ENCODE measurements at regions not wholly inside any gene's neighbourhood (a gene's known extent, or its start where the extent isn't known, plus 50 kb on each side); places are given as distances from the start of the nearest gene placed in this dataset.

DNA sequence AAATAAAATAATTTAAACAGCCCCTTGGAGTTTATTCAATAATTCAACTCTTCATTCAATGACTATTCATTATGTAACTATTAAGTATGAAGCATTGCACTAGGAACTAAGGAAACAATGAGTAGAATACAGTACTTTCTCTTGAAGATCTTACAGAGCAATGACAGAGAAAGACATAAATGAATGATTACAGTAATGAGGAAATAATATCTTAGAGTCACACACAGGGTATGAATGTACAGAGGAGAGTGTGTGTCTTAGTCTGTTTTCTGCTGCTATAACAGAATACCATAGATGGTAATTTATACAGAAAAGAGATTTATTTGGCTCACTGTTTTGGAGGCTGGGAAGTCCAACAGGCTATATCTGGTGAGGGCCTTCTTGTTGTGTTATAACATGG, 120.5 kb upstream of the NRBF2 start:
- Histone ChIP-seq H3K27me3 (ENCODE audit: control insufficient read depth in 2 of 2, insufficient read depth in 2 of 2, low read length in 2 of 2) (no peaks in the 10 kb centered on the region), H2AFZ (ENCODE audit: low read depth, low read length) (no peak overlapping the region), H3K79me2 (ENCODE audit: control insufficient read depth, insufficient read depth, low read length) (no peaks in the 10 kb centered on the region), H3K4me2 (ENCODE audit: insufficient read depth, low read length) (no peak overlapping the region), H4K20me1 (replicated peaks; ENCODE audit: control insufficient read depth, extremely low read depth, insufficient read depth, low read length) (no peaks in the 10 kb centered on the region), H3K9me3 (replicated peaks; ENCODE audit: control insufficient read depth, insufficient read depth, low read length) (no peaks in the 10 kb centered on the region), H3K9me1 (replicated peaks; ENCODE audit: control insufficient read depth, extremely low read depth, insufficient read depth, low read length) (no peaks in the 10 kb centered on the region), H3K36me3 (ENCODE audit: control insufficient read depth in 2 of 2, extremely low read depth in 1 of 2, insufficient read depth in 2 of 2, low read length in 2 of 2) (no peaks in the 10 kb centered on the region), H3K27ac (ENCODE audit: insufficient read depth, low read depth, low read length) (no peak overlapping the region), H3K9ac (replicated peaks; ENCODE audit: extremely low read depth, insufficient read depth, low read length) (no peak overlapping the region), H3K4me3 (replicated peaks in 1 of 3; ENCODE audit: insufficient read depth in 1 of 3, low read depth in 1 of 3, low read length in 3 of 3) (no peak overlapping the region), H3K4me1 (ENCODE audit: control insufficient read depth, extremely low read depth, insufficient read depth, low read length) (no peaks in the 10 kb centered on the region)
- DNase-seq (ENCODE audit: low read depth, low spot score): no peak
- POLR2A ChIA-PET: no interaction called here
- no TSS peak for BruUV-seq (replicated peaks)
- FAIRE-seq: no peak
- CTCF ChIA-PET: no interaction called here
- no peak for TF ChIP-seq GATA2 (IDR thresholded peaks at IDR 0.05; ENCODE audit: insufficient read depth, insufficient read length, low read depth, low read length)
- no peak for TF ChIP-seq MYC (IDR thresholded peaks at IDR 0.05; ENCODE audit: low read depth, low read length)
- no peak for TF ChIP-seq POLR2AphosphoS5 (IDR thresholded peaks at IDR 0.05; ENCODE audit: insufficient read depth, low read depth, low read length)
- TF ChIP-seq JUN (IDR thresholded peaks at IDR 0.05; ENCODE audit: borderline replicate concordance, insufficient read depth, insufficient read length, low read depth): no peak
- TF ChIP-seq, protein P1, sequence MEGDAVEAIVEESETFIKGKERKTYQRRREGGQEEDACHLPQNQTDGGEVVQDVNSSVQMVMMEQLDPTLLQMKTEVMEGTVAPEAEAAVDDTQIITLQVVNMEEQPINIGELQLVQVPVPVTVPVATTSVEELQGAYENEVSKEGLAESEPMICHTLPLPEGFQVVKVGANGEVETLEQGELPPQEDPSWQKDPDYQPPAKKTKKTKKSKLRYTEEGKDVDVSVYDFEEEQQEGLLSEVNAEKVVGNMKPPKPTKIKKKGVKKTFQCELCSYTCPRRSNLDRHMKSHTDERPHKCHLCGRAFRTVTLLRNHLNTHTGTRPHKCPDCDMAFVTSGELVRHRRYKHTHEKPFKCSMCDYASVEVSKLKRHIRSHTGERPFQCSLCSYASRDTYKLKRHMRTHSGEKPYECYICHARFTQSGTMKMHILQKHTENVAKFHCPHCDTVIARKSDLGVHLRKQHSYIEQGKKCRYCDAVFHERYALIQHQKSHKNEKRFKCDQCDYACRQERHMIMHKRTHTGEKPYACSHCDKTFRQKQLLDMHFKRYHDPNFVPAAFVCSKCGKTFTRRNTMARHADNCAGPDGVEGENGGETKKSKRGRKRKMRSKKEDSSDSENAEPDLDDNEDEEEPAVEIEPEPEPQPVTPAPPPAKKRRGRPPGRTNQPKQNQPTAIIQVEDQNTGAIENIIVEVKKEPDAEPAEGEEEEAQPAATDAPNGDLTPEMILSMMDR (IDR thresholded peaks at IDR 0.05; ENCODE audit: extremely low read depth in 1 of 2, insufficient read depth in 1 of 2, low read depth in 1 of 2, low read length in 2 of 2): no peak
- no peak for TF ChIP-seq EZH2 (IDR thresholded peaks at IDR 0.05; ENCODE audit: borderline replicate concordance, low read depth, low read length, severe bottlenecking)
- TF ChIP-seq, protein P2, sequence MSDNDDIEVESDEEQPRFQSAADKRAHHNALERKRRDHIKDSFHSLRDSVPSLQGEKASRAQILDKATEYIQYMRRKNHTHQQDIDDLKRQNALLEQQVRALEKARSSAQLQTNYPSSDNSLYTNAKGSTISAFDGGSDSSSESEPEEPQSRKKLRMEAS (IDR thresholded peaks at IDR 0.05; ENCODE audit: insufficient read depth, insufficient read length): no peak
- TF ChIP-seq FOS (IDR thresholded peaks at IDR 0.05; ENCODE audit: borderline replicate concordance, insufficient read depth, low read length): no peak
- no peak for TF ChIP-seq POLR2A (IDR thresholded peaks at IDR 0.05; ENCODE audit: low read depth, low read length)
- intact Hi-C loops (cut with micrococcal nuclease): no loop called here
- dilution Hi-C loops (cut with MboI; ENCODE audit: extremely low pct_ligation_motif_present, low sequenced_read_pairs): no loop called here

All from endothelial cell of umbilical vein (primary cell).